Transverse colon (tissue), 4 donors: ENCODE measurements at regions not wholly inside any gene's neighbourhood (a gene's known extent, or its start where the extent isn't known, plus 50 kb on each side); places are given as distances from the start of the nearest gene placed in this dataset.

Source experiments
- DNase-seq: peaks from one replicate; pipeline ENCODE4 v3.0.0-alpha.2; 2019
- H3K27ac ChIP-seq, 4 donors: fragments of 200-600 bp; sonication (generic); 2 replicates each; pipeline ENCODE4 v1.5.1; 2016 to 2018; ENCODE audit warnings: inconsistent platforms in 4 of 4
- H3K27me3 ChIP-seq: fragments of 200-600 bp; sonication (generic); 2 replicates; pipeline ENCODE4 v1.5.1; 2017; ENCODE audit warnings: inconsistent platforms
- H3K36me3 ChIP-seq, 4 donors: fragments of 200-600 bp; sonication (generic); 2 replicates each; pipeline ENCODE4 v1.5.1; 2017 to 2019; ENCODE audit warnings: inconsistent platforms in 4 of 4
- H3K4me1 ChIP-seq, 4 donors: fragments of 200-600 bp; sonication (generic); 2 replicates each; pipeline ENCODE4 v1.5.1; 2017 to 2020; ENCODE audit warnings: inconsistent platforms in 4 of 4
- H3K4me3 ChIP-seq, 4 donors: fragments of 200-600 bp; sonication (generic); 1 replicate in 1 of 4; 2 replicates in 3 of 4; pipeline versions ENCODE4 v1.5.1 to v1.6.1; 2017 to 2019; ENCODE audit warnings: inconsistent platforms in 4 of 4
- H3K9me3 ChIP-seq, 2 donors: fragments of 200-600 bp; sonication (generic); 2 replicates each; pipeline ENCODE4 v1.5.1; 2017 to 2019; ENCODE audit warnings: inconsistent platforms in 2 of 2
- EP300 ChIP-seq: sonication (generic); formaldehyde crosslinking; IDR thresholded peaks from one replicate; pipeline ENCODE4 v1.6.1; 2017; ENCODE audit warnings: antibody characterized with exemption, low read depth
- POLR2A ChIP-seq: fragments of 450-650 bp; IDR thresholded peaks from one replicate; pipeline ENCODE4 v1.6.1; 2016; ENCODE audit warnings: antibody characterized with exemption, mild to moderate bottlenecking, moderate library complexity
- POLR2AphosphoS5 ChIP-seq, 3 donors: sonication (generic); formaldehyde crosslinking; IDR thresholded peaks; one replicate each; pipeline ENCODE4 v1.6.1; 2016; ENCODE audit warnings: antibody characterized with exemption in 3 of 3
- WGBS, 2 donors: methylation state at CpG; one replicate each; pipeline ENCODE4 v1.1.5; 2018; ENCODE audit warnings: low coverage in 1 of 2; 5-methylcytosine and 5-hydroxymethylcytosine counted together
- in situ Hi-C, 4 donors: fragments of 200-750 bp; cut with MboI; loops; one replicate each; pipeline versions ENCODE4 v1.15.0 to v1.15.1; 2017; ENCODE audit warnings: low sequenced_read_pairs in 3 of 4, low pct_ligation_motif_present in 1 of 4, low pct_unique_long_range_greater_than_20kb in 1 of 4
- intact Hi-C: fragments of 100-400 bp; cut with DNase I; formaldehyde crosslinking; loops from one replicate; pipeline ENCODE4 v1.15.1; 2023; ENCODE audit warnings: low total_unique reads
- TF ChIP-seq, protein P1 (sequence below), 5 experiments: fragments of 200-600 bp in 3 of 5; fragments of 450-650 bp in 2 of 5; sonication (generic) in 3 of 5; IDR thresholded peaks; 1 replicate in 2 of 5; 2 replicates in 3 of 5; pipeline ENCODE4 v1.5.1; 2016 to 2017; ENCODE audit warnings: antibody characterized with exemption in 5 of 5, inconsistent platforms in 3 of 5, mild to moderate bottlenecking in 2 of 5, moderate library complexity in 1 of 5

- intact Hi-C loops = no loop called here
- WGBS, 2 donors = 70 to 75% methylated on average over 2 of the region's 2 CpGs
These were observed 168.5 kb upstream of the PLD5 start for GRCh38 chr1:242692988-242693387.

GRCh38 chr1:242691610-242691945 is 167.1 kb upstream of the PLD5 start:
- intact Hi-C loops (no loop called here), in situ Hi-C loops (no loop called here)
- Histone ChIP-seq H3K4me3 (no peak overlapping the region), H3K36me3 (no peaks in the 10 kb centered on the region), H3K9me3 (no peaks in the 10 kb centered on the region), H3K27ac (no peak overlapping the region), H3K27me3 (no peaks in the 10 kb centered on the region), H3K4me1 (no peaks in the 10 kb centered on the region)
- TF ChIP-seq POLR2AphosphoS5 (IDR thresholded peaks at IDR 0.05) = no peak
- TF ChIP-seq EP300 = no peak
- TF ChIP-seq, protein P1, sequence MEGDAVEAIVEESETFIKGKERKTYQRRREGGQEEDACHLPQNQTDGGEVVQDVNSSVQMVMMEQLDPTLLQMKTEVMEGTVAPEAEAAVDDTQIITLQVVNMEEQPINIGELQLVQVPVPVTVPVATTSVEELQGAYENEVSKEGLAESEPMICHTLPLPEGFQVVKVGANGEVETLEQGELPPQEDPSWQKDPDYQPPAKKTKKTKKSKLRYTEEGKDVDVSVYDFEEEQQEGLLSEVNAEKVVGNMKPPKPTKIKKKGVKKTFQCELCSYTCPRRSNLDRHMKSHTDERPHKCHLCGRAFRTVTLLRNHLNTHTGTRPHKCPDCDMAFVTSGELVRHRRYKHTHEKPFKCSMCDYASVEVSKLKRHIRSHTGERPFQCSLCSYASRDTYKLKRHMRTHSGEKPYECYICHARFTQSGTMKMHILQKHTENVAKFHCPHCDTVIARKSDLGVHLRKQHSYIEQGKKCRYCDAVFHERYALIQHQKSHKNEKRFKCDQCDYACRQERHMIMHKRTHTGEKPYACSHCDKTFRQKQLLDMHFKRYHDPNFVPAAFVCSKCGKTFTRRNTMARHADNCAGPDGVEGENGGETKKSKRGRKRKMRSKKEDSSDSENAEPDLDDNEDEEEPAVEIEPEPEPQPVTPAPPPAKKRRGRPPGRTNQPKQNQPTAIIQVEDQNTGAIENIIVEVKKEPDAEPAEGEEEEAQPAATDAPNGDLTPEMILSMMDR (IDR thresholded peaks at IDR 0.05) = no peak
- no peak for TF ChIP-seq POLR2A
- WGBS, 2 donors = 53% methylated on average over 2 of the region's 2 CpGs; no CpG with 5 or more reads in 1 of the 2 donors
- DNase-seq = no peak

More at GRCh38 chr1:242692988-242693387, 168.5 kb upstream of the PLD5 start:
- Histone ChIP-seq H3K36me3 (no peaks in the 10 kb centered on the region), H3K4me1 (no peaks in the 10 kb centered on the region), H3K4me3 (no peak overlapping the region), H3K27ac (no peak overlapping the region), H3K27me3 (no peaks in the 10 kb centered on the region), H3K9me3 (no peaks in the 10 kb centered on the region)
- TF ChIP-seq POLR2A (no peak), POLR2AphosphoS5 (IDR thresholded peaks at IDR 0.05) (no peak), EP300 (no peak)
- TF ChIP-seq, protein P1 (IDR thresholded peaks at IDR 0.05) = no peak
- in situ Hi-C loops = no loop called here
- DNase-seq = no peak

GRCh38 chr1:242690849-242691609 is 166.5 kb upstream of the PLD5 start:
- Histone ChIP-seq H3K27ac (no peak overlapping the region), H3K4me1 (no peaks in the 10 kb centered on the region), H3K36me3 (no peaks in the 10 kb centered on the region), H3K4me3 (no peak overlapping the region), H3K9me3 (no peaks in the 10 kb centered on the region), H3K27me3 (no peaks in the 10 kb centered on the region)
- DNase-seq = no peak
- 80 to 95% methylated on average over 4 to 8 of the region's 8 CpGs for WGBS, 2 donors
- in situ Hi-C loops (no loop called here), intact Hi-C loops (no loop called here)
- TF ChIP-seq POLR2AphosphoS5 (IDR thresholded peaks at IDR 0.05) (no peak), POLR2A (no peak), EP300 (no peak)
- TF ChIP-seq, protein P1 (IDR thresholded peaks at IDR 0.05) = no peak

DNA sequence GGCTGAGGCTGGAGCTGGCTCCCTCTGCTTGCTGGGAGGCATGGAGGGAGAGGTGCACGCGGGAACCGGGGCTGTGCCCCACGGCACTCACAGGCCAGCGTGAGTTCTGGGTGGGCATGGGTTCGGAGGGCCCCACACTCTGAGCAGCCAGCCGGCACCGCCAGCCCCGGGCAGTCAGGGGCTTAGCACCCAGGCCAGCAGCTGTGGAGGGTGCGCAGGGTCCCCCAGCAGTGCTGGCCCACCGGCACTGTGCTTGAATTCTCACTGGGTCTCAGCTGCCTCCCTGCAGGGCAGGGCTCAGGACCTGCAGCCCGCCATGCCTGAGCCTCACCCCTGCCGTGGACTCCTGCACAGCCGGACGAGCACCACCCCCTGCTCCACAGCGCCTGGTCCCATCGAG is 164.9 kb upstream of the PLD5 start:
- no peak overlapping the region for H3K27ac ChIP-seq
- no peaks in the 10 kb centered on the region for H3K27me3 ChIP-seq
- in situ Hi-C loops = no loop called here
- H3K9me3 ChIP-seq = no peaks in the 10 kb centered on the region
- TF ChIP-seq EP300 (no peak), POLR2A (no peak), POLR2AphosphoS5 (IDR thresholded peaks at IDR 0.05) (no peak)
- TF ChIP-seq, protein P1 (IDR thresholded peaks at IDR 0.05) = no peak
- no peak for DNase-seq
- H3K4me1 ChIP-seq = no peaks in the 10 kb centered on the region
- intact Hi-C loops = no loop called here
- H3K36me3 ChIP-seq = no peaks in the 10 kb centered on the region
- 90% methylated on average over 15 of the region's 17 CpGs; no CpG with 5 or more reads in 1 of the 2 donors for WGBS, 2 donors
- H3K4me3 ChIP-seq = no peak overlapping the region
